Fibroblast of lung (primary cell): ENCODE measurements at regions not wholly inside any gene's neighbourhood (a gene's known extent, or its start where the extent isn't known, plus 50 kb on each side); places are given as distances from the start of the nearest gene placed in this dataset.

Experiments
- EZH2 ChIP-seq: IDR thresholded peaks from 2 replicates; pipeline ENCODE4 v1.5.1; 2012; ENCODE audit warnings: low read length, control low read depth, mild to moderate bottlenecking; ENCODE audit errors: missing control alignments
- TF ChIP-seq, protein P1 (sequence below), 2 donors: IDR thresholded peaks in 1 of 2; conservative IDR thresholded peaks in 1 of 2; 1 replicate in 1 of 2; 2 replicates in 1 of 2; pipeline ENCODE4 v1.5.1; 2011 to 2012; ENCODE audit warnings: low read length in 2 of 2, control low read depth in 1 of 2, inconsistent platforms in 1 of 2, low read depth in 1 of 2, mild to moderate bottlenecking in 1 of 2

DNA sequence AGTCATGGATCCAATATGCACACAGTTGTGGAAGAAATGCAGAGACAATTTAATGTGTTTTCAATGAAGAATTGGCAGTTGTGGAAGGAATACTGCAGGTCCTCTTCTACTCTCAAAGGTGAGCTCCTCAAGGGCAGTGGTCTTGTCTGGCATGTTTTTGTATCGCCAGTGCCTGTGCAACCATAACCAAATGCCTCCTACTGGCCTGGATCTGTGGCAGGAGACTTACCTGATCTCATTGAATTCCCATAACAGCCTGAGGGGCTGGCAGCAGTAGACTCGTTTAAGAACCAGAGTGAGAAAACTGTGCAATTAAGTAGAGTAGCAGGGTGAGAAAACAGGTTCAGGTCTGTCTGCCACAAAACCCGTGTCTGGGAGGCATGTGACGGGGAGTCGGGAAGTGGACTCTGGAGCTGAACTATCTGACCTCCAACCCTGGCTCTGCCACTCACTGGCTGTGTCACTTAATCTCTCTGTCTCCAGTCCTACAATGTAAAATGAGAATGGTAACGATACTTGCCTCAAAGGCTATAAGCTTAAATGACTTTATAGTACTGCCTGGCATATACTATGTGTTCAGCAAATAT, 268.2 kb upstream of the SSTR1 start:
- TF ChIP-seq, protein P1, sequence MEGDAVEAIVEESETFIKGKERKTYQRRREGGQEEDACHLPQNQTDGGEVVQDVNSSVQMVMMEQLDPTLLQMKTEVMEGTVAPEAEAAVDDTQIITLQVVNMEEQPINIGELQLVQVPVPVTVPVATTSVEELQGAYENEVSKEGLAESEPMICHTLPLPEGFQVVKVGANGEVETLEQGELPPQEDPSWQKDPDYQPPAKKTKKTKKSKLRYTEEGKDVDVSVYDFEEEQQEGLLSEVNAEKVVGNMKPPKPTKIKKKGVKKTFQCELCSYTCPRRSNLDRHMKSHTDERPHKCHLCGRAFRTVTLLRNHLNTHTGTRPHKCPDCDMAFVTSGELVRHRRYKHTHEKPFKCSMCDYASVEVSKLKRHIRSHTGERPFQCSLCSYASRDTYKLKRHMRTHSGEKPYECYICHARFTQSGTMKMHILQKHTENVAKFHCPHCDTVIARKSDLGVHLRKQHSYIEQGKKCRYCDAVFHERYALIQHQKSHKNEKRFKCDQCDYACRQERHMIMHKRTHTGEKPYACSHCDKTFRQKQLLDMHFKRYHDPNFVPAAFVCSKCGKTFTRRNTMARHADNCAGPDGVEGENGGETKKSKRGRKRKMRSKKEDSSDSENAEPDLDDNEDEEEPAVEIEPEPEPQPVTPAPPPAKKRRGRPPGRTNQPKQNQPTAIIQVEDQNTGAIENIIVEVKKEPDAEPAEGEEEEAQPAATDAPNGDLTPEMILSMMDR (conservative IDR thresholded peaks at IDR 0.05 in 1 of 2, IDR thresholded peaks at IDR 0.05 in 1 of 2; ENCODE audit: low read depth in 1 of 2, low read length in 2 of 2), result no peak
- no peak for TF ChIP-seq EZH2
